Nephron (organoid): ENCODE measurements at regions not wholly inside any gene's neighbourhood (a gene's known extent, or its start where the extent isn't known, plus 50 kb on each side); places are given as distances from the start of the nearest gene placed in this dataset.

Experiments
- H3K27ac Mint-ChIP-seq, 3 experiments: 2 replicates each; pipeline ENCODE4 v1.8.0; 2020; ENCODE audit warnings: mixed read lengths in 3 of 3, mild to moderate bottlenecking in 2 of 3, moderate library complexity in 1 of 3
- H3K27me3 Mint-ChIP-seq: 2 replicates; pipeline ENCODE4 v1.8.0; 2021; ENCODE audit warnings: low read depth, mild to moderate bottlenecking, moderate library complexity, mixed read lengths
- H3K36me3 Mint-ChIP-seq: 2 replicates; pipeline ENCODE4 v1.8.0; 2020; ENCODE audit warnings: low read depth, mixed read lengths
- H3K4me1 Mint-ChIP-seq: 2 replicates; pipeline ENCODE4 v1.8.0; 2020; ENCODE audit warnings: mixed read lengths
- H3K4me3 Mint-ChIP-seq, 3 experiments: 2 replicates each; pipeline ENCODE4 v1.8.0; 2020; ENCODE audit warnings: mild to moderate bottlenecking in 3 of 3, mixed read lengths in 3 of 3, moderate library complexity in 2 of 3
- H3K9me3 Mint-ChIP-seq: 2 replicates; pipeline ENCODE4 v1.8.0; 2020; ENCODE audit warnings: mixed read lengths
- CTCF ChIP-seq, 3 experiments: fragments of 200-600 bp; sonication (generic); IDR thresholded peaks; one replicate each; pipeline ENCODE4 v1.5.0; 2021; ENCODE audit warnings: antibody characterized with exemption in 3 of 3; ENCODE audit not compliant: unreplicated experiment in 3 of 3

- Mint-ChIP-seq H3K4me1 (peaks cover 18% of the 10 kb centered on the region), H3K9me3 (no peaks in the 10 kb centered on the region), H3K4me3 (peak overlapping the region; percentile 80 to 86 (median 85)), H3K27me3 (peaks cover 5% of the 10 kb centered on the region), H3K36me3 (no peaks in the 10 kb centered on the region), H3K27ac (peak overlapping the region; percentile 88 to 95 (median 93))
- TF ChIP-seq CTCF (IDR thresholded peaks at IDR 0.05; ENCODE audit: unreplicated experiment in 3 of 3), result no peak
Observed at GRCh38 chr15:60128000-60128376, 123.9 kb downstream of the FOXB1 start.

GRCh38 chr15:60128710-60129109, 124.6 kb downstream of the FOXB1 start:
- Mint-ChIP-seq H3K27me3 (peaks cover 10% of the 10 kb centered on the region), H3K9me3 (no peaks in the 10 kb centered on the region), H3K27ac (peak overlapping the region in 1 of 3 experiments; percentile 93), H3K4me1 (peaks cover 22% of the 10 kb centered on the region), H3K4me3 (peak overlapping the region; percentile 13 to 86 (median 80)), H3K36me3 (no peaks in the 10 kb centered on the region)
- no peak for TF ChIP-seq CTCF (IDR thresholded peaks at IDR 0.05; ENCODE audit: unreplicated experiment in 3 of 3)

- TF ChIP-seq CTCF (IDR thresholded peaks at IDR 0.05; ENCODE audit: unreplicated experiment in 3 of 3), result no peak
- no peak overlapping the region for H3K27ac Mint-ChIP-seq
- H3K27me3 Mint-ChIP-seq, result peaks cover 6% of the 10 kb centered on the region
- no peaks in the 10 kb centered on the region for H3K9me3 Mint-ChIP-seq
- H3K4me3 Mint-ChIP-seq, result no peak overlapping the region
- H3K4me1 Mint-ChIP-seq, result peaks cover 24% of the 10 kb centered on the region
- no peaks in the 10 kb centered on the region for H3K36me3 Mint-ChIP-seq
Observed at GRCh38 chr15:60130398-60130797, 126.3 kb downstream of the FOXB1 start.

- Mint-ChIP-seq H3K4me1 (peaks cover 24% of the 10 kb centered on the region), H3K27ac (no peak overlapping the region), H3K9me3 (no peaks in the 10 kb centered on the region), H3K4me3 (no peak overlapping the region), H3K27me3 (peaks cover 6% of the 10 kb centered on the region), H3K36me3 (no peaks in the 10 kb centered on the region)
- no peak for TF ChIP-seq CTCF (IDR thresholded peaks at IDR 0.05; ENCODE audit: unreplicated experiment in 3 of 3)
Observed at GRCh38 chr15:60130821-60131220, 126.7 kb downstream of the FOXB1 start.

GRCh38 chr15:60134609-60135008, 130.5 kb downstream of the FOXB1 start:
- H3K36me3 Mint-ChIP-seq, result no peaks in the 10 kb centered on the region
- H3K9me3 Mint-ChIP-seq, result no peaks in the 10 kb centered on the region
- H3K27me3 Mint-ChIP-seq, result peaks cover 6% of the 10 kb centered on the region
- no peak overlapping the region for H3K4me3 Mint-ChIP-seq
- peaks cover 5% of the 10 kb centered on the region for H3K4me1 Mint-ChIP-seq
- H3K27ac Mint-ChIP-seq, result no peak overlapping the region
- TF ChIP-seq CTCF (IDR thresholded peaks at IDR 0.05; ENCODE audit: unreplicated experiment in 3 of 3), result no peak

GRCh38 chr15:60135961-60136360, 131.8 kb downstream of the FOXB1 start:
- H3K9me3 Mint-ChIP-seq, result no peaks in the 10 kb centered on the region
- H3K4me3 Mint-ChIP-seq, result no peak overlapping the region
- H3K27me3 Mint-ChIP-seq, result peaks cover 6% of the 10 kb centered on the region
- H3K4me1 Mint-ChIP-seq, result peaks cover 5% of the 10 kb centered on the region
- TF ChIP-seq CTCF (IDR thresholded peaks at IDR 0.05; ENCODE audit: unreplicated experiment in 3 of 3), result no peak
- no peaks in the 10 kb centered on the region for H3K36me3 Mint-ChIP-seq
- no peak overlapping the region for H3K27ac Mint-ChIP-seq
